DND-41 (cell line): ENCODE measurements at regions not wholly inside any gene's neighbourhood (a gene's known extent, or its start where the extent isn't known, plus 50 kb on each side); places are given as distances from the start of the nearest gene placed in this dataset.

ENCODE experiments used
- ATAC-seq: fragments of 200-7000 bp; cut with Tn5 transposase; 3 replicates; pipeline ENCODE4 v1.9.1; 2021; ENCODE audit warnings: low read depth; ENCODE audit not compliant: insufficient read depth
- DNase-seq: peaks from one replicate; pipeline ENCODE4 v3.0.0-alpha.2; 2020
- H2AFZ ChIP-seq: 2 replicates; pipeline ENCODE4 v1.6.0; 2012; ENCODE audit warnings: low read depth, low read length
- H3K27ac ChIP-seq: 2 replicates; pipeline ENCODE4 v1.5.1; 2012; ENCODE audit warnings: low read length, inconsistent platforms
- H3K27me3 ChIP-seq: fragments of 200-600 bp; sonication (generic); 2 replicates; pipeline ENCODE4 v1.6.0; 2012; ENCODE audit warnings: low read length, mild to moderate bottlenecking, inconsistent platforms; ENCODE audit not compliant: insufficient read depth, poor library complexity
- H3K36me3 ChIP-seq: 2 replicates; pipeline ENCODE4 v1.5.1; 2012; ENCODE audit warnings: low read length, inconsistent platforms; ENCODE audit not compliant: insufficient read depth
- H3K4me1 ChIP-seq: 2 replicates; pipeline ENCODE4 v1.5.1; 2012; ENCODE audit warnings: mild to moderate bottlenecking, low read length; ENCODE audit not compliant: insufficient read depth
- H3K4me2 ChIP-seq: 2 replicates; pipeline ENCODE4 v1.6.0; 2012; ENCODE audit warnings: mild to moderate bottlenecking, moderate library complexity, low read length, inconsistent platforms; ENCODE audit not compliant: insufficient read depth
- H3K4me3 ChIP-seq, 2 experiments: fragments of 200-600 bp in 1 of 2; shearing (Covaris generic) in 1 of 2; 2 replicates each; pipeline ENCODE4 v1.5.1; 2012 to 2016; ENCODE audit warnings: inconsistent platforms in 2 of 2, low read length in 2 of 2, mild to moderate bottlenecking in 2 of 2, low read depth in 1 of 2, moderate library complexity in 1 of 2
- H3K79me2 ChIP-seq: 2 replicates; pipeline ENCODE4 v1.6.0; 2012; ENCODE audit warnings: low read length, inconsistent platforms; ENCODE audit not compliant: insufficient read depth
- H3K9ac ChIP-seq: 2 replicates; pipeline ENCODE4 v1.6.0; 2012; ENCODE audit warnings: low read depth, mild to moderate bottlenecking, inconsistent platforms, low read length, moderate library complexity
- H3K9me3 ChIP-seq: 2 replicates; pipeline ENCODE4 v1.5.1; 2012; ENCODE audit warnings: low read length, moderate library complexity, mild to moderate bottlenecking, inconsistent platforms; ENCODE audit not compliant: insufficient read depth, severe bottlenecking
- H4K20me1 ChIP-seq: 2 replicates; pipeline ENCODE4 v1.6.0; 2012; ENCODE audit warnings: low read length; ENCODE audit not compliant: insufficient read depth
- EZH2 ChIP-seq: IDR thresholded peaks from 3 replicates; pipeline ENCODE4 v1.6.1; 2012; ENCODE audit warnings: borderline replicate concordance, low read depth, mild to moderate bottlenecking, moderate library complexity, low read length, inconsistent platforms; ENCODE audit not compliant: severe bottlenecking
- TF ChIP-seq, protein P1 (sequence below): IDR thresholded peaks from 2 replicates; pipeline ENCODE4 v1.5.1; 2012; ENCODE audit warnings: borderline replicate concordance, low read length, moderate library complexity, mild to moderate bottlenecking; ENCODE audit not compliant: poor library complexity, severe bottlenecking; ENCODE audit errors: extremely low read depth

DNA sequence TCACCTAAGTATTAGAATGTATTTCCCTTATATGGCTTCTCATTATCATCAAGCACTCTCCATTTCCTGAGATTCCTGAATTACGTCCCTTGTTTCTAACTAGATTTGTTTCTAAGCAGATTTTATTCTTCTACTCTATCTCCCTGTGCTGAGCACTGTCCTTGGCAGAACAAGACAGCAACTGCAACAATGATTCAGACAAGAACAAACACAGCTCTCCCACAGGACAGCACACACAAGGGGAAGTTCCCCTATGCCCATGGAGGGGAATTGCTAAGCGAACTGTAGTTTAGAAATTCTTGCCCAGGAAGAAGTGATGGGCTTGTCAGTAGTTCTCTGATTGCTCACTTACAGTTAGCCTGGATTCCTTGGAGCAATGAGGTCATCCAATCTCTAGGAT, 759.9 kb downstream of the DTWD2 start:
- ATAC-seq (no peak), DNase-seq (no peak)
- H3K79me2 ChIP-seq, result no peaks in the 10 kb centered on the region
- no peaks in the 10 kb centered on the region for H4K20me1 ChIP-seq
- no peaks in the 10 kb centered on the region for H3K9me3 ChIP-seq
- no peaks in the 10 kb centered on the region for H3K27me3 ChIP-seq
- no peaks in the 10 kb centered on the region for H3K4me1 ChIP-seq
- no peak overlapping the region for H3K27ac ChIP-seq
- no peak overlapping the region for H3K4me3 ChIP-seq
- no peak overlapping the region for H3K9ac ChIP-seq
- TF ChIP-seq, protein P1, sequence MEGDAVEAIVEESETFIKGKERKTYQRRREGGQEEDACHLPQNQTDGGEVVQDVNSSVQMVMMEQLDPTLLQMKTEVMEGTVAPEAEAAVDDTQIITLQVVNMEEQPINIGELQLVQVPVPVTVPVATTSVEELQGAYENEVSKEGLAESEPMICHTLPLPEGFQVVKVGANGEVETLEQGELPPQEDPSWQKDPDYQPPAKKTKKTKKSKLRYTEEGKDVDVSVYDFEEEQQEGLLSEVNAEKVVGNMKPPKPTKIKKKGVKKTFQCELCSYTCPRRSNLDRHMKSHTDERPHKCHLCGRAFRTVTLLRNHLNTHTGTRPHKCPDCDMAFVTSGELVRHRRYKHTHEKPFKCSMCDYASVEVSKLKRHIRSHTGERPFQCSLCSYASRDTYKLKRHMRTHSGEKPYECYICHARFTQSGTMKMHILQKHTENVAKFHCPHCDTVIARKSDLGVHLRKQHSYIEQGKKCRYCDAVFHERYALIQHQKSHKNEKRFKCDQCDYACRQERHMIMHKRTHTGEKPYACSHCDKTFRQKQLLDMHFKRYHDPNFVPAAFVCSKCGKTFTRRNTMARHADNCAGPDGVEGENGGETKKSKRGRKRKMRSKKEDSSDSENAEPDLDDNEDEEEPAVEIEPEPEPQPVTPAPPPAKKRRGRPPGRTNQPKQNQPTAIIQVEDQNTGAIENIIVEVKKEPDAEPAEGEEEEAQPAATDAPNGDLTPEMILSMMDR, result no peak
- no peak overlapping the region for H3K4me2 ChIP-seq
- no peak overlapping the region for H2AFZ ChIP-seq
- H3K36me3 ChIP-seq, result no peaks in the 10 kb centered on the region

DNA sequence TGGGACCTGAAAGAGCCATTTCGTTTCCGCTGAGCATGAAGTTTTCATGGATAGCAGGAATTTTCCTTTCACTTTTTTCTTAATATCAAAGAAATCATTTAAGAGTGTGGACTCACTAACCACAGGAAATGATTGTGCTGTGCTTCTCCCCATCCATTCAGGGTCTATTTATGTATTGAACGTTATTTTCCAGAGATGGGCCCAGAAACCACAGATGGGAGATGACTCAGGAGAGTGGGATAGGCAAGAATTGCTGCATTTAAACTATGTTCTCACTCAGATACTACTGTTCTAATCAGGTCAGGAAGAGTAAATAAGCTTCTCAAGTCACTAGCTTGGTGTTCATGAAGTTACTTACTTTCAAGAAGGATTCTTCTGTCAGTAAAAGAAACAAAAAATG, 763.8 kb downstream of the DTWD2 start:
- Histone ChIP-seq H3K9ac (no peak overlapping the region), H4K20me1 (no peaks in the 10 kb centered on the region), H3K4me1 (no peaks in the 10 kb centered on the region), H3K9me3 (no peaks in the 10 kb centered on the region), H3K27me3 (no peaks in the 10 kb centered on the region), H3K4me2 (no peak overlapping the region), H3K36me3 (no peaks in the 10 kb centered on the region), H2AFZ (no peak overlapping the region), H3K79me2 (no peaks in the 10 kb centered on the region), H3K27ac (no peak overlapping the region), H3K4me3 (no peak overlapping the region)
- ATAC-seq (no peak), DNase-seq (no peak)
- no peak for TF ChIP-seq EZH2
- TF ChIP-seq, protein P1, result no peak

DNA sequence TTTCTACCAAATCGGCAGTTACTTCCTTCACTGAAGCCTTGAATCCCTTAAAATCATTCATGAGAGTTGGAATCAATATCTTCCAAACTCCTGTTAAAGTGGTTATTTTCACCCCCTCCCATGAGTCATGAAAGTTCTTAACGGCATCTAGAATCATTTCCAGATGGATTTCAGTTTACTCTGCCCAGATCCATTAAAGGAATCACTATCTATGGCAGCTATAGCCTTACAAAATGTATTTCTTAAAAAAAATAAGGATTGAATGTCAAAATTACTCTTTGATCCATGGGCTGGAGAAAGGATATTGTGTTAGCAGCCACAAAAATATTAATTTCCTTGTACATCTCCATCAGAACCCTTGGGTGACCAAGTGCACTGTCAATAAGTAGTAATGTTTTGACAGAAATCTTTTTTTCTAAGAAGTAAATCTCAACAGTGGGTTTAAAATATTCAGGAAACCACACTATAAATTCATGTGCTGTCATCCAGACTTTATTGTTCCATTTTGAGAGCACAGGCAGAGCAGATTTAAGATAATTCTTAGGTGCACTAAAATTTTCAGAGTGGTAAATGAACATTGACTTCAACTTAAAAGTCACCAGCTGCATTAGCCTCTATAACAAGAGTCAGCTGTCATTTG, 767.7 kb downstream of the DTWD2 start:
- Histone ChIP-seq H3K27me3 (no peaks in the 10 kb centered on the region), H3K4me1 (no peaks in the 10 kb centered on the region), H3K4me3 (no peak overlapping the region), H3K79me2 (no peaks in the 10 kb centered on the region), H4K20me1 (no peaks in the 10 kb centered on the region), H3K36me3 (no peaks in the 10 kb centered on the region), H3K9me3 (no peaks in the 10 kb centered on the region), H2AFZ (no peak overlapping the region), H3K4me2 (no peak overlapping the region), H3K9ac (no peak overlapping the region), H3K27ac (no peak overlapping the region)
- ATAC-seq (no peak), DNase-seq (no peak)
- no peak for TF ChIP-seq EZH2
- TF ChIP-seq, protein P1, result no peak

DNA sequence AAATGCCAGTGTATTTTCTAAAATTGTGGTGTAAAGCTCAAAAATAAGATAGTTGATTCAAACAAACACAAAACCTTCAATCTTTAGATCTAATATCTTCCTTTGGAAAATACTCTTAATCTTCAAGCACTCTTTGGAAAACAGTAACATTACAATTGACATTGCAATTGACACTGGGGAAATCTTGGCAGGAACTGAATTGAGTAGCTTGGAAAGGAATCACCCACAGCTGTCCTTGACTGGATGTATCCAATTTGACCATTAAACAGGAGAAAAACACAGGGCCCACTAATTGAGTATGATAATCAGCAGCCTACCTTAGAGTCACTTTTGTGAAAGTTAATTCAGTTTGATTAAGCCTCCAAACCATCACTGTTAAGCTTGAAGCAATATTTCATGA, 776.7 kb downstream of the DTWD2 start:
- DNase-seq (no peak), ATAC-seq (no peak)
- no peaks in the 10 kb centered on the region for H3K36me3 ChIP-seq
- H3K4me1 ChIP-seq, result no peaks in the 10 kb centered on the region
- H3K27ac ChIP-seq, result no peak overlapping the region
- H4K20me1 ChIP-seq, result no peaks in the 10 kb centered on the region
- no peak overlapping the region for H3K4me3 ChIP-seq
- no peak for TF ChIP-seq EZH2
- TF ChIP-seq, protein P1, result no peak
- H3K79me2 ChIP-seq, result no peaks in the 10 kb centered on the region
- H2AFZ ChIP-seq, result no peak overlapping the region
- H3K9ac ChIP-seq, result no peak overlapping the region
- no peak overlapping the region for H3K4me2 ChIP-seq
- H3K27me3 ChIP-seq, result no peaks in the 10 kb centered on the region
- H3K9me3 ChIP-seq, result peaks cover 17% of the 10 kb centered on the region
